K562 (cell line): ENCODE measurements at regions not wholly inside any gene's neighbourhood (a gene's known extent, or its start where the extent isn't known, plus 50 kb on each side); places are given as distances from the start of the nearest gene placed in this dataset.

Source experiments
- E2F8 ChIP-seq: fragments of 450-650 bp; IDR thresholded peaks from 2 replicates; pipeline ENCODE4 v1.7.1; 2018; ENCODE audit warnings: mild to moderate bottlenecking, low read depth; ENCODE audit not compliant: partially characterized antibody
- ID3 ChIP-seq, 2 experiments: fragments of 250-450 bp in 1 of 2; fragments of 450-650 bp in 1 of 2; sonication (Bioruptor Pico) in 1 of 2; IDR thresholded peaks; 2 replicates each; pipeline versions ENCODE4 v1.6.1 to v1.8.0; 2016 to 2021; ENCODE audit warnings: mild to moderate bottlenecking in 2 of 2, moderate library complexity in 2 of 2, missing compliant biosample characterization in 1 of 2, missing genetic modification characterization in 1 of 2
- MBD1 ChIP-seq: fragments of 250-450 bp; sonication (Bioruptor Pico); IDR thresholded peaks from 2 replicates; pipeline ENCODE4 v1.8.0; 2022; ENCODE audit warnings: inconsistent platforms
- NFXL1 ChIP-seq: fragments of 450-650 bp; formaldehyde crosslinking; IDR thresholded peaks from 2 replicates; pipeline ENCODE4 v1.4.0; 2021; ENCODE audit warnings: mild to moderate bottlenecking
- NR2C2 ChIP-seq, 2 experiments: fragments of 200-800 bp in 1 of 2; sonication (Bioruptor generic) in 1 of 2; sonication (generic) in 1 of 2; formaldehyde crosslinking in 1 of 2; IDR thresholded peaks; 2 replicates each; pipeline versions ENCODE4 v1.6.1 to v1.8.0; 2016 to 2022; ENCODE audit warnings: mild to moderate bottlenecking in 1 of 2, missing compliant biosample characterization in 1 of 2, missing genetic modification characterization in 1 of 2, missing genetic modification reagents in 1 of 2
- POLR2AphosphoS2 ChIP-seq: IDR thresholded peaks from 2 replicates; pipeline ENCODE4 v1.6.1; 2012; ENCODE audit warnings: low read length, improper control_type of control experiment
- THRAP3 ChIP-seq: fragments of 450-650 bp; IDR thresholded peaks from 2 replicates; pipeline ENCODE4 v1.6.1; 2016; ENCODE audit warnings: mild to moderate bottlenecking, inconsistent platforms, borderline replicate concordance
- ZHX1 ChIP-seq: fragments of 150-350 bp; conservative IDR thresholded peaks from 2 replicates; pipeline ENCODE4 v1.6.1; 2014; ENCODE audit warnings: low read length
- ZNF764 ChIP-seq: fragments of 250-450 bp; sonication (Bioruptor Pico); IDR thresholded peaks from 2 replicates; pipeline ENCODE4 v1.4.0; 2020; ENCODE audit warnings: low read depth, mild to moderate bottlenecking, moderate library complexity

- TF ChIP-seq ZHX1 (no peak), ZNF764 (CRISPR knock-in tag) (no peak), NFXL1 (CRISPR knock-in tag) (no peak), MBD1 (CRISPR knock-in tag) (no peak), E2F8 (no peak), NR2C2 (CRISPR knock-in tag; IDR thresholded peaks at IDR 0.05) (no peak), NR2C2 (tag; IDR thresholded peaks at IDR 0.05) (no peak), POLR2AphosphoS2 (no peak), ID3 (CRISPR knock-in tag; IDR thresholded peaks at IDR 0.05) (no peak), ID3 (tag; IDR thresholded peaks at IDR 0.05) (no peak), THRAP3 (no peak)
- TF ChIP-seq, all 486 proteins: peak for 0
These were observed 80.8 kb upstream of the COL5A2 start (continued) for GRCh38 chr2:189260361-189260814.
